SU-DHL-6 (cell line): ENCODE measurements at regions not wholly inside any gene's neighbourhood (a gene's known extent, or its start where the extent isn't known, plus 50 kb on each side); places are given as distances from the start of the nearest gene placed in this dataset.

Experiments used
- EZH2phosphoT487 ChIP-seq: fragments of 200-600 bp; sonication (generic), shearing (Covaris generic); conservative IDR thresholded peaks from 2 replicates; pipeline ENCODE4 v1.6.1; 2018; ENCODE audit warnings: mild to moderate bottlenecking, antibody characterized with exemption, low read length, moderate library complexity, mixed read lengths
- TF ChIP-seq, protein P1 (sequence below): fragments of 200-600 bp; sonication (generic); IDR thresholded peaks from one replicate; pipeline ENCODE4 v1.5.1; 2017; ENCODE audit warnings: antibody characterized with exemption, mild to moderate bottlenecking, low read length, moderate library complexity; ENCODE audit not compliant: insufficient read depth, poor library complexity, severe bottlenecking

DNA sequence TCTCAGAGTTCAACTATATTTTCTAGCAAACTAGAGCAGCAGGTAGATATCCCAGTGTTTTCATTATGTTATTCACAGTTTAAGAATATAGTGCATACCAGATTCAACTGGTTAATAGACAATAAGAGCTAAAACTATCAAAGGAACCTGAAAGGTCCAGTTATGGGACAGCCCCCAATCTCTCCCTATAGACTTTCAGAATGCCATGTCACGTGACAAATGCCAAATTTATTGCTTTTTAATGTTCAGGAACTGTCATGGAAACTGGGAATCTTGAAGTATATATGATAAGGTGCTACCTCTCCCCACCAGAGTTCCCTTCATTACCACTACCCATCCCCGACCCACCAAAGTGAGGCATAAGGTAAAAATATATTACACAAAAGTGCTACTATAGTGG is 629.0 kb upstream of the SEMA6A start:
- TF ChIP-seq, protein P1, sequence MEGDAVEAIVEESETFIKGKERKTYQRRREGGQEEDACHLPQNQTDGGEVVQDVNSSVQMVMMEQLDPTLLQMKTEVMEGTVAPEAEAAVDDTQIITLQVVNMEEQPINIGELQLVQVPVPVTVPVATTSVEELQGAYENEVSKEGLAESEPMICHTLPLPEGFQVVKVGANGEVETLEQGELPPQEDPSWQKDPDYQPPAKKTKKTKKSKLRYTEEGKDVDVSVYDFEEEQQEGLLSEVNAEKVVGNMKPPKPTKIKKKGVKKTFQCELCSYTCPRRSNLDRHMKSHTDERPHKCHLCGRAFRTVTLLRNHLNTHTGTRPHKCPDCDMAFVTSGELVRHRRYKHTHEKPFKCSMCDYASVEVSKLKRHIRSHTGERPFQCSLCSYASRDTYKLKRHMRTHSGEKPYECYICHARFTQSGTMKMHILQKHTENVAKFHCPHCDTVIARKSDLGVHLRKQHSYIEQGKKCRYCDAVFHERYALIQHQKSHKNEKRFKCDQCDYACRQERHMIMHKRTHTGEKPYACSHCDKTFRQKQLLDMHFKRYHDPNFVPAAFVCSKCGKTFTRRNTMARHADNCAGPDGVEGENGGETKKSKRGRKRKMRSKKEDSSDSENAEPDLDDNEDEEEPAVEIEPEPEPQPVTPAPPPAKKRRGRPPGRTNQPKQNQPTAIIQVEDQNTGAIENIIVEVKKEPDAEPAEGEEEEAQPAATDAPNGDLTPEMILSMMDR: no peak
- TF ChIP-seq EZH2phosphoT487: no peak
